Ovary (tissue), 3 donors: ENCODE measurements at regions not wholly inside any gene's neighbourhood (a gene's known extent, or its start where the extent isn't known, plus 50 kb on each side); places are given as distances from the start of the nearest gene placed in this dataset.

Experiments used
- EP300 ChIP-seq: sonication (generic); formaldehyde crosslinking; IDR thresholded peaks from one replicate; pipeline ENCODE4 v1.6.1; 2017; ENCODE audit warnings: antibody characterized with exemption
- TF ChIP-seq, protein P1 (sequence below), 3 donors: fragments of 450-650 bp in 2 of 3; fragments of 200-600 bp in 1 of 3; IDR thresholded peaks; one replicate each; pipeline versions ENCODE4 v1.5.1 to v1.8.0; 2016 to 2022; ENCODE audit warnings: antibody characterized with exemption in 3 of 3, mild to moderate bottlenecking in 1 of 3
- donor health status: DM: no; HTN: no; CAD: no.

DNA sequence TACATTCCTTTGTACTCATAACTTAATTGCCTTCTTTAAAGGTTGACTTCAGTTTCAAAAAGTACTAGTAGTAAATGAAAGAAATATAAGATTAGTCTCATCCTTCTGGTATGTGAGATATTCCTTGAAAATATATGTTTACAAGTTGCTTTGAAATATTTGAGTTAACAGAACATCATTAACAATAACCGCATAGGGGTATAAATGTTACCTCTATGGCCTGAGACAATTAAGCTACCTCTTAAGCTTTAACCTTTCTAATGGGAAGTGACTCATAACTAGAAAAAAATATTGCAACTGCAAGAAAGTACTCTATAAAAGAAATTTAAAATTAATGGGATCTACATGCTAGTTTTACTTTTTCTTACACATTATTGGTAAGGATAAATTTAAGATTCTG, 399.0 kb downstream of the CDH10 start:
- TF ChIP-seq, protein P1, sequence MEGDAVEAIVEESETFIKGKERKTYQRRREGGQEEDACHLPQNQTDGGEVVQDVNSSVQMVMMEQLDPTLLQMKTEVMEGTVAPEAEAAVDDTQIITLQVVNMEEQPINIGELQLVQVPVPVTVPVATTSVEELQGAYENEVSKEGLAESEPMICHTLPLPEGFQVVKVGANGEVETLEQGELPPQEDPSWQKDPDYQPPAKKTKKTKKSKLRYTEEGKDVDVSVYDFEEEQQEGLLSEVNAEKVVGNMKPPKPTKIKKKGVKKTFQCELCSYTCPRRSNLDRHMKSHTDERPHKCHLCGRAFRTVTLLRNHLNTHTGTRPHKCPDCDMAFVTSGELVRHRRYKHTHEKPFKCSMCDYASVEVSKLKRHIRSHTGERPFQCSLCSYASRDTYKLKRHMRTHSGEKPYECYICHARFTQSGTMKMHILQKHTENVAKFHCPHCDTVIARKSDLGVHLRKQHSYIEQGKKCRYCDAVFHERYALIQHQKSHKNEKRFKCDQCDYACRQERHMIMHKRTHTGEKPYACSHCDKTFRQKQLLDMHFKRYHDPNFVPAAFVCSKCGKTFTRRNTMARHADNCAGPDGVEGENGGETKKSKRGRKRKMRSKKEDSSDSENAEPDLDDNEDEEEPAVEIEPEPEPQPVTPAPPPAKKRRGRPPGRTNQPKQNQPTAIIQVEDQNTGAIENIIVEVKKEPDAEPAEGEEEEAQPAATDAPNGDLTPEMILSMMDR (IDR thresholded peaks at IDR 0.05) = no peak
- no peak for TF ChIP-seq EP300
